Astrocyte (in vitro differentiated cells and primary cell): ENCODE measurements at regions not wholly inside any gene's neighbourhood (a gene's known extent, or its start where the extent isn't known, plus 50 kb on each side); places are given as distances from the start of the nearest gene placed in this dataset.

Source experiments
- DNase-seq: peaks from one replicate; pipeline ENCODE4 v3.0.0-alpha.2; 2010; ENCODE audit warnings: low read depth
- FAIRE-seq: peaks from 2 replicates; lab custom pipeline; 2011; peaks lifted over from hg19 to GRCh38; lab: Jason Lieb, UNC
- H2AFZ ChIP-seq: 2 replicates; pipeline ENCODE4 v1.6.0; 2012; ENCODE audit warnings: low read depth, low read length, inconsistent platforms
- H3K27ac ChIP-seq: 2 replicates; pipeline ENCODE4 v1.5.1; 2011; ENCODE audit warnings: low read depth, low read length, inconsistent platforms
- H3K27me3 ChIP-seq: 2 replicates; pipeline ENCODE4 v1.6.0; 2011; ENCODE audit warnings: low read length, inconsistent platforms; ENCODE audit not compliant: insufficient read depth
- H3K36me3 ChIP-seq: 2 replicates; pipeline ENCODE4 v1.5.1; 2011; ENCODE audit warnings: low read length, inconsistent platforms; ENCODE audit not compliant: insufficient read depth
- H3K4me1 ChIP-seq: 2 replicates; pipeline ENCODE4 v1.5.1; 2011; ENCODE audit warnings: low read length, inconsistent platforms; ENCODE audit not compliant: insufficient read depth
- H3K4me2 ChIP-seq: 2 replicates; pipeline ENCODE4 v1.6.0; 2012; ENCODE audit warnings: low read length, inconsistent platforms
- H3K4me3 ChIP-seq: 2 replicates; pipeline ENCODE4 v1.5.1; 2011; ENCODE audit warnings: low read depth, mild to moderate bottlenecking, low read length, inconsistent platforms; ENCODE audit not compliant: insufficient read depth
- H3K79me2 ChIP-seq: 2 replicates; pipeline ENCODE4 v1.6.0; 2012; ENCODE audit warnings: mild to moderate bottlenecking, low read length, inconsistent platforms; ENCODE audit not compliant: insufficient read depth
- H3K9ac ChIP-seq: 2 replicates; pipeline ENCODE4 v1.6.0; 2012; ENCODE audit warnings: mild to moderate bottlenecking, low read length, inconsistent platforms
- H3K9me3 ChIP-seq: 2 replicates; pipeline ENCODE4 v1.5.1; 2012; ENCODE audit warnings: low read depth, mild to moderate bottlenecking, low read length, inconsistent platforms; ENCODE audit not compliant: insufficient read depth
- H4K20me1 ChIP-seq: 2 replicates; pipeline ENCODE4 v1.6.0; 2012; ENCODE audit warnings: low read length, inconsistent platforms; ENCODE audit not compliant: insufficient read depth
- H3K27ac Mint-ChIP-seq: one replicate; pipeline ENCODE4 v1.8.0; 2021; ENCODE audit warnings: mild to moderate bottlenecking, mixed read lengths; ENCODE audit not compliant: unreplicated experiment
- H3K27me3 Mint-ChIP-seq: one replicate; pipeline ENCODE4 v1.8.0; 2021; ENCODE audit warnings: low read depth, mixed read lengths; ENCODE audit not compliant: unreplicated experiment
- H3K36me3 Mint-ChIP-seq: one replicate; pipeline ENCODE4 v1.8.0; 2021; ENCODE audit warnings: low read depth, mixed read lengths; ENCODE audit not compliant: unreplicated experiment
- H3K4me1 Mint-ChIP-seq: one replicate; pipeline ENCODE4 v1.8.0; 2021; ENCODE audit warnings: low read depth, mixed read lengths; ENCODE audit not compliant: unreplicated experiment
- H3K4me3 Mint-ChIP-seq: one replicate; pipeline ENCODE4 v1.8.0; 2021; ENCODE audit warnings: mild to moderate bottlenecking, moderate library complexity, mixed read lengths; ENCODE audit not compliant: unreplicated experiment
- H3K9me3 Mint-ChIP-seq: one replicate; pipeline ENCODE4 v1.8.0; 2021; ENCODE audit warnings: mild to moderate bottlenecking, mixed read lengths; ENCODE audit not compliant: unreplicated experiment
- CTCF ChIP-seq: IDR thresholded peaks from 2 replicates; pipeline ENCODE4 v1.5.1; 2011; ENCODE audit warnings: low read depth, mild to moderate bottlenecking, inconsistent platforms, low read length, moderate library complexity; ENCODE audit not compliant: insufficient read depth
- EZH2 ChIP-seq: IDR thresholded peaks from 2 replicates; pipeline ENCODE4 v1.6.1; 2012; ENCODE audit warnings: mild to moderate bottlenecking, low read length, inconsistent platforms; ENCODE audit not compliant: insufficient read depth

GRCh38 chr1:34606504-34606903 is 148.3 kb upstream of the GJB5 start:
- FAIRE-seq (no peak), DNase-seq (no peak)
- no peaks in the 10 kb centered on the region for H4K20me1 ChIP-seq
- H3K9ac ChIP-seq, result no peak overlapping the region
- Mint-ChIP-seq H3K27ac (no peak overlapping the region), H3K9me3 (no peaks in the 10 kb centered on the region), H3K4me3 (no peak overlapping the region), H3K27me3 (peaks cover 34% of the 10 kb centered on the region), H3K36me3 (no peaks in the 10 kb centered on the region), H3K4me1 (no peaks in the 10 kb centered on the region)
- H2AFZ ChIP-seq, result no peak overlapping the region
- H3K4me3 ChIP-seq, result no peak overlapping the region
- H3K4me1 ChIP-seq, result no peaks in the 10 kb centered on the region
- no peak for TF ChIP-seq EZH2
- TF ChIP-seq CTCF, result no peak
- H3K9me3 ChIP-seq, result no peaks in the 10 kb centered on the region
- H3K27ac ChIP-seq, result no peak overlapping the region
- no peak overlapping the region for H3K4me2 ChIP-seq
- no peaks in the 10 kb centered on the region for H3K79me2 ChIP-seq
- no peaks in the 10 kb centered on the region for H3K36me3 ChIP-seq
- H3K27me3 ChIP-seq, result peaks cover 8% of the 10 kb centered on the region

DNA sequence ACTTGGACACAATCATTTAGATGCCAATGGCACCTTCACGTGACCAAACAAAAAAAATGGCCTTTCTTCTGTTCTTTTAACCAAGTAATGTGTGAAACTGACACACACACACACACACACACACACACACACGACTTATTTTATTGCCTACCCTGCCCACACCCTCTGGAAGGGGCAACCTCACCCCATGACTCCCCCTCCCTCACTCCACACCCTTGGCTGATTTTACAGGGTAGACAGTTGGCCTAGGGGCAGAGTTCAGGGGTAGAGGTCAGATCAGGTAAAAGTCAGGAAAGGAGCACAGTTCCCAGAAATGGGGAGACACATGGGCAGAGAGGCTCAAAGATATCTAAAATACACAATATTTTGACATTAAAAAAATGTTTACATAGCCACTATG is 144.8 kb upstream of the GJB5 start:
- no peak overlapping the region for H3K4me2 ChIP-seq
- H3K4me3 ChIP-seq, result no peak overlapping the region
- no peaks in the 10 kb centered on the region for H3K9me3 ChIP-seq
- H3K4me1 ChIP-seq, result no peaks in the 10 kb centered on the region
- DNase-seq, result no peak
- H3K27ac ChIP-seq, result no peak overlapping the region
- peaks cover 22% of the 10 kb centered on the region for H3K27me3 Mint-ChIP-seq
- H4K20me1 ChIP-seq, result no peaks in the 10 kb centered on the region
- no peak overlapping the region for H3K4me3 Mint-ChIP-seq
- no peak overlapping the region for H2AFZ ChIP-seq
- H3K27me3 ChIP-seq, result peaks cover 7% of the 10 kb centered on the region
- no peaks in the 10 kb centered on the region for H3K36me3 Mint-ChIP-seq
- TF ChIP-seq CTCF (no peak), EZH2 (no peak)
- peaks cover 2% of the 10 kb centered on the region for H3K9me3 Mint-ChIP-seq
- H3K27ac Mint-ChIP-seq, result no peak overlapping the region
- H3K9ac ChIP-seq, result no peak overlapping the region
- H3K79me2 ChIP-seq, result no peaks in the 10 kb centered on the region
- no peaks in the 10 kb centered on the region for H3K4me1 Mint-ChIP-seq
- no peak for FAIRE-seq
- H3K36me3 ChIP-seq, result no peaks in the 10 kb centered on the region

DNA sequence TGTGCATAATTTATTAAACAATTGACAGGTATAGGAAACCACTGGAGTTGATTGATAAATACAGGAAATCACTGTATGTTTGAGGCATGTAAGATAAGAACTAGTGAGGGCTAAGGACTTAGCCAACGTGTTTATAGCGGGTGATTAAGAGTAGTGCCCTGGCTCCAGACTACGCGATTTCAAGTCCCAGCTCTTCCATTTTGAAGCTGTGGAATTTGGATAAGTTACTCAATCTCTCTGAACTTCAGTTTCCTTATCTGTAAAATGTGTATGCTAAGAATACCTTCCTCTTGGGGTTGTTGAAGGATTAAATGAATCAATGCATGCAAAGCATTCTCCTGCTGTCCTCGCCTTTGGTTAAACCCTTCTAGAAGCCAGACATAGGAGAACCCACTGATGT is 143.3 kb upstream of the GJB5 start:
- no peak overlapping the region for H2AFZ ChIP-seq
- Mint-ChIP-seq H3K27me3 (peaks cover 20% of the 10 kb centered on the region), H3K27ac (no peak overlapping the region), H3K36me3 (no peaks in the 10 kb centered on the region), H3K4me3 (no peak overlapping the region), H3K4me1 (no peaks in the 10 kb centered on the region), H3K9me3 (peaks cover 2% of the 10 kb centered on the region)
- H3K4me3 ChIP-seq, result no peak overlapping the region
- H3K79me2 ChIP-seq, result no peaks in the 10 kb centered on the region
- no peak for TF ChIP-seq EZH2
- TF ChIP-seq CTCF, result no peak
- H3K4me1 ChIP-seq, result no peaks in the 10 kb centered on the region
- no peak overlapping the region for H3K27ac ChIP-seq
- no peaks in the 10 kb centered on the region for H3K9me3 ChIP-seq
- H3K27me3 ChIP-seq, result peaks cover 7% of the 10 kb centered on the region
- no peak overlapping the region for H3K4me2 ChIP-seq
- no peaks in the 10 kb centered on the region for H4K20me1 ChIP-seq
- DNase-seq (no peak), FAIRE-seq (no peak)
- H3K9ac ChIP-seq, result no peak overlapping the region
- no peaks in the 10 kb centered on the region for H3K36me3 ChIP-seq
